Lung (tissue), 11 donors: ENCODE measurements at regions not wholly inside any gene's neighbourhood (a gene's known extent, or its start where the extent isn't known, plus 50 kb on each side); places are given as distances from the start of the nearest gene placed in this dataset.
"Not testable (repeated sequence)": the region's sequence is repeated elsewhere in the genome, so short reads cannot be mapped to it uniquely, and the experiment has no call there.

ENCODE experiments used
- ATAC-seq: fragments of 200-7000 bp; cut with Tn5 transposase; one replicate; pipeline ENCODE4 v1.9.1; 2020; ENCODE audit warnings: moderate number of reproducible peaks; ENCODE audit not compliant: insufficient read depth, low FRiP score
- DNase-seq, 3 donors: peaks; one replicate each; pipeline ENCODE4 v3.0.0-alpha.2; 2013 to 2017
- H3K27ac ChIP-seq, 2 donors: one replicate each; pipeline ENCODE4 v1.5.1; 2013; ENCODE audit warnings: mild to moderate bottlenecking in 2 of 2, moderate library complexity in 2 of 2, control low read depth in 1 of 2, inconsistent platforms in 1 of 2, low read depth in 1 of 2, low read length in 1 of 2
- H3K27me3 ChIP-seq, 3 donors: one replicate each; pipeline ENCODE4 v1.5.1; 2013; ENCODE audit warnings: low read length in 2 of 3; ENCODE audit not compliant: control insufficient read depth in 3 of 3, insufficient read depth in 3 of 3
- H3K36me3 ChIP-seq, 4 donors: one replicate each; pipeline ENCODE4 v1.5.1; 2013; ENCODE audit warnings: low read length in 4 of 4, mild to moderate bottlenecking in 1 of 4, moderate library complexity in 1 of 4; ENCODE audit not compliant: control insufficient read depth in 4 of 4, insufficient read depth in 4 of 4
- H3K4me1 ChIP-seq, 5 donors: one replicate each; pipeline ENCODE4 v1.5.1; 2013; ENCODE audit warnings: low read length in 5 of 5, mild to moderate bottlenecking in 2 of 5, moderate library complexity in 1 of 5; ENCODE audit not compliant: control insufficient read depth in 5 of 5, insufficient read depth in 5 of 5
- H3K4me3 ChIP-seq: one replicate; pipeline ENCODE4 v1.5.1; 2013; ENCODE audit warnings: mild to moderate bottlenecking, control low read depth, moderate library complexity
- H3K9ac ChIP-seq, 2 donors: one replicate each; pipeline ENCODE4 v1.5.1; 2013; ENCODE audit warnings: low read length in 2 of 2, control low read depth in 1 of 2; ENCODE audit not compliant: insufficient read depth in 1 of 2
- H3K9me3 ChIP-seq, 4 donors: one replicate each; pipeline ENCODE4 v1.5.1; 2013; ENCODE audit warnings: low read length in 3 of 4, mild to moderate bottlenecking in 1 of 4, moderate library complexity in 1 of 4; ENCODE audit not compliant: control insufficient read depth in 4 of 4, insufficient read depth in 3 of 4
- WGBS, 2 donors: extraction: QIAGEN DNeasy Blood & Tissue Kit; methylation state at CpG; one replicate each; pipeline ENCODE4 v1.1.7; 2013; 5-methylcytosine and 5-hydroxymethylcytosine counted together
- TF ChIP-seq, protein P1 (sequence below): IDR thresholded peaks from 2 replicates; pipeline ENCODE4 v1.5.1; 2012; ENCODE audit warnings: mild to moderate bottlenecking; ENCODE audit errors: control extremely low read depth, extremely low read depth
- donor health status: control.
- donor health status: control.
- donor health status: Bipolar disorder and iron deficiency.
- donor health status: healthy.
- donor health status: DM: yes; HTN: yes; CAD: no.

DNA sequence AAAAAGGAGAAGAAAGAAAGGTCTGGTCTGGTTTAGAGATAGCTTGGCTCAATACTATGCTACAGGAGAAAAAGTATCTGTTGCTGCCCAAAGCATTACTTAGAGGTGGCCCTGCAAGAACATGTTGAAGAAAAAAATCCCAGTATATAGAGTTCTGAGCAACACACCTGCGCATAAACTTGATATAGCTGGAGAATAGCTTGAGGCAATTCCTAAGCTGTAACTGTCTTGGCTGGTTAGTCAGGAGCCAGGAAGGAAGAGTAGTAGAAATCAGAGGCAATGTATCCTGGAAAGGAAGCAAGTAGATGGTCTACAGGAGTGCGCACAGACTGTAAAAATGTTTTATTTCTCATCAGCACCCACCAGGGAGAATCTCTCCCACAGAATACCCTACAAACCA lies 209.7 kb downstream of the SLITRK1 start:
- no peaks in the 10 kb centered on the region for H3K36me3 ChIP-seq
- DNase-seq (no peak), ATAC-seq (no peak)
- no peak overlapping the region for H3K9ac ChIP-seq
- H3K9me3 ChIP-seq = peaks cover 0 to 2% (median 0%) of the 10 kb centered on the region in 4 donors
- TF ChIP-seq, protein P1, sequence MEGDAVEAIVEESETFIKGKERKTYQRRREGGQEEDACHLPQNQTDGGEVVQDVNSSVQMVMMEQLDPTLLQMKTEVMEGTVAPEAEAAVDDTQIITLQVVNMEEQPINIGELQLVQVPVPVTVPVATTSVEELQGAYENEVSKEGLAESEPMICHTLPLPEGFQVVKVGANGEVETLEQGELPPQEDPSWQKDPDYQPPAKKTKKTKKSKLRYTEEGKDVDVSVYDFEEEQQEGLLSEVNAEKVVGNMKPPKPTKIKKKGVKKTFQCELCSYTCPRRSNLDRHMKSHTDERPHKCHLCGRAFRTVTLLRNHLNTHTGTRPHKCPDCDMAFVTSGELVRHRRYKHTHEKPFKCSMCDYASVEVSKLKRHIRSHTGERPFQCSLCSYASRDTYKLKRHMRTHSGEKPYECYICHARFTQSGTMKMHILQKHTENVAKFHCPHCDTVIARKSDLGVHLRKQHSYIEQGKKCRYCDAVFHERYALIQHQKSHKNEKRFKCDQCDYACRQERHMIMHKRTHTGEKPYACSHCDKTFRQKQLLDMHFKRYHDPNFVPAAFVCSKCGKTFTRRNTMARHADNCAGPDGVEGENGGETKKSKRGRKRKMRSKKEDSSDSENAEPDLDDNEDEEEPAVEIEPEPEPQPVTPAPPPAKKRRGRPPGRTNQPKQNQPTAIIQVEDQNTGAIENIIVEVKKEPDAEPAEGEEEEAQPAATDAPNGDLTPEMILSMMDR = no peak
- H3K27ac ChIP-seq = no peak overlapping the region
- no peaks in the 10 kb centered on the region for H3K27me3 ChIP-seq
- H3K4me3 ChIP-seq = no peak overlapping the region
- WGBS, 2 donors = 74 to 91% methylated on average over 2 of the region's 2 CpGs
- H3K4me1 ChIP-seq = no peaks in the 10 kb centered on the region

DNA sequence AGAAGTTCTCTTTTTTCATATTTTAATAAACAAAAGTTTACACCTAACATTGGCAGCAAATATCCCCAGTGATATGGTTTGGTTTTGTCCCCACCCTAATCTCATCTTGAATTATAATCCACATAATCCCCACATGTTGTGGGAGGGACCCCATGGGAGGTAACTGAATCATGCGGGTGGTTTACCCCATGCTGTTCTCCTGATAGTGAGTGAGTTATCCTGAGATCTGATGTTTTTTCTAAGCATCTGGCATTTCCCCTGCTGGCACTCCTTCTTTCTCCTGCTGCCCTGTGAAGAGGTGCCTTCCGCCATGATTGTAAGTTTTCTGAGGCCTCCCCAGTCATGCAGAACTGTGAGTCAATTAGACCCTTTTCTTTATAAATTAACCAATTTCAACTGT lies 214.7 kb downstream of the SLITRK1 start:
- H3K36me3 ChIP-seq = no peaks in the 10 kb centered on the region
- WGBS, 2 donors = 89 to 93% methylated on average over 2 of the region's 2 CpGs
- H3K27ac ChIP-seq = no peak overlapping the region
- no peak overlapping the region for H3K4me3 ChIP-seq
- no peak overlapping the region for H3K9ac ChIP-seq
- no peak for ATAC-seq
- no peaks in the 10 kb centered on the region for H3K4me1 ChIP-seq
- no peak for DNase-seq
- TF ChIP-seq, protein P1 = no peak
- H3K27me3 ChIP-seq = no peaks in the 10 kb centered on the region
- H3K9me3 ChIP-seq = no peaks in the 10 kb centered on the region

DNA sequence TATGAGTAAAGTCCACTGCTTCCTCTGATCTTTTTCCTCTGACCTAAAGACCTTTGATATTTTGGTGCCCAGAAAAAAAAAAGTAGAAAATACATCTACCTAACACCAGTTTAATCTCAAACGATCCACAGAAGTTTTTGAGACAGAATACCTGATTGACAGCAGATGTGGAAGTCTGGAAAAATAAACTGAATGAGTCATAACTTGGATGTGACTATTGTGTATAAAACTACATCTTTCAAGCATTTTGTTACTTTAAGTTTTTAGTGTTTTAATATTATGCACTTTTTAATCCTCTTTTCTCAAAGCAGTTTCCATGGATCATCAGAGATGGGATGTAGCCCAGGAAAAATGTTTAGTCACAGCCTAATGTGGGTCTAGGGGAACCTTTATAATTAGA lies 216.1 kb downstream of the SLITRK1 start:
- WGBS, 2 donors = 46 to 70% methylated on average over 1 of the region's 1 CpG
- DNase-seq (no peak), ATAC-seq (no peak)
- no peak overlapping the region for H3K27ac ChIP-seq
- H3K9me3 ChIP-seq = no peaks in the 10 kb centered on the region
- no peak overlapping the region for H3K4me3 ChIP-seq
- H3K36me3 ChIP-seq = no peaks in the 10 kb centered on the region
- TF ChIP-seq, protein P1 = no peak
- H3K27me3 ChIP-seq = no peaks in the 10 kb centered on the region
- no peaks in the 10 kb centered on the region for H3K4me1 ChIP-seq
- no peak overlapping the region for H3K9ac ChIP-seq

DNA sequence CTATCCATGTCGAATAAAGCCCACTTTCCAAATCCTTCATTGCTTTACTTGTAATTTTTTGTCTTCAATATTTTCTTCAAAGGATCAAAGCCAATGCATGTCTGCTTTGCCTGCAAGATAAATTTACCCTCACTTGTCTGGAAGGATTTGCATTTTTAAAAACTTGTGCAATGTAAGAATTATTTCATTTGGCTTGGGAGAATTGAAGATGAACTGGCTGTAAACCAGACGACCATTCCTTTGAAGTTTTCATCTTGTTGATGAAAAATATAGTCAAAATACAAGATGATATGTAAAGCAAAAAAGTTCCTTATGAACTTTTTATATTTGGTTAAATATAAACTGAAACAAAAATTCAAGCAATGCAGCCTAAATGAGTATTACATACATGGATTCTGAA lies 225.0 kb downstream of the SLITRK1 start:
- Histone ChIP-seq H3K4me1 (no peaks in the 10 kb centered on the region), H3K27ac (no peak overlapping the region), H3K9me3 (no peaks in the 10 kb centered on the region), H3K4me3 (no peak overlapping the region), H3K9ac (no peak overlapping the region), H3K36me3 (no peaks in the 10 kb centered on the region), H3K27me3 (no peaks in the 10 kb centered on the region)
- 53 to 67% methylated on average over 2 of the region's 2 CpGs for WGBS, 2 donors
- DNase-seq (no peak), ATAC-seq (no peak)
- TF ChIP-seq, protein P1 = no peak

DNA sequence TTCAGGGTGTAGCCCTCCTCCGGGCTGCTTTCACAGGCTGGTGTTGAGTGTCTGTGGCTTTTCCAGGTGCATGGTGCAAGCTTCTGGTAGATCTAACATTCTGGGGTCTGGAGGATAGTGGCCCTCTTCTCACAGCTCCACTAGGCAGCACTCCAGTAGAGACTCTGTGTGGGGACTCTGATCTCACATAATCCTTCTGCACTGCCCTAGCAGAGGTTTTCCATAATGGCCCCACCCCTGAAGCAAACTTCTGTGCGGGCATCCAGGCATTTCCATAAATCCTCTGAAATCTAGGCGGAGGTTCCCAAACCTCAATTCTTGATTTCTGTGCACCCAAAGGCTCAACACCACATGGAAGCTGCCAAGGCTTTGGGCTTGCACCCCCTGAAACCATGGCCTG lies 239.7 kb downstream of the SLITRK1 start:
- WGBS, 2 donors = 76 to 98% methylated on average over 3 of the region's 3 CpGs
- H3K9ac ChIP-seq, DNase-seq, H3K27ac ChIP-seq, H3K27me3 ChIP-seq, H3K4me1 ChIP-seq, ATAC-seq, H3K4me3 ChIP-seq, H3K36me3 ChIP-seq, H3K9me3 ChIP-seq: not testable (repeated sequence)
